Fibroblast of lung (primary cell): ENCODE measurements at regions not wholly inside any gene's neighbourhood (a gene's known extent, or its start where the extent isn't known, plus 50 kb on each side); places are given as distances from the start of the nearest gene placed in this dataset.
"Not testable (repeated sequence)": the region's sequence is repeated elsewhere in the genome, so short reads cannot be mapped to it uniquely, and the experiment has no call there.

Source experiments
- EZH2 ChIP-seq: IDR thresholded peaks from 2 replicates; pipeline ENCODE4 v1.5.1; 2012; ENCODE audit warnings: low read length, control low read depth, mild to moderate bottlenecking; ENCODE audit errors: missing control alignments
- TF ChIP-seq, protein P1 (sequence below), 2 donors: IDR thresholded peaks in 1 of 2; conservative IDR thresholded peaks in 1 of 2; 1 replicate in 1 of 2; 2 replicates in 1 of 2; pipeline ENCODE4 v1.5.1; 2011 to 2012; ENCODE audit warnings: low read length in 2 of 2, control low read depth in 1 of 2, inconsistent platforms in 1 of 2, low read depth in 1 of 2, mild to moderate bottlenecking in 1 of 2

GRCh38 chr9:65392611-65393010 lies 107.6 kb upstream of the FOXD4L5 start:
- TF ChIP-seq, protein P1, sequence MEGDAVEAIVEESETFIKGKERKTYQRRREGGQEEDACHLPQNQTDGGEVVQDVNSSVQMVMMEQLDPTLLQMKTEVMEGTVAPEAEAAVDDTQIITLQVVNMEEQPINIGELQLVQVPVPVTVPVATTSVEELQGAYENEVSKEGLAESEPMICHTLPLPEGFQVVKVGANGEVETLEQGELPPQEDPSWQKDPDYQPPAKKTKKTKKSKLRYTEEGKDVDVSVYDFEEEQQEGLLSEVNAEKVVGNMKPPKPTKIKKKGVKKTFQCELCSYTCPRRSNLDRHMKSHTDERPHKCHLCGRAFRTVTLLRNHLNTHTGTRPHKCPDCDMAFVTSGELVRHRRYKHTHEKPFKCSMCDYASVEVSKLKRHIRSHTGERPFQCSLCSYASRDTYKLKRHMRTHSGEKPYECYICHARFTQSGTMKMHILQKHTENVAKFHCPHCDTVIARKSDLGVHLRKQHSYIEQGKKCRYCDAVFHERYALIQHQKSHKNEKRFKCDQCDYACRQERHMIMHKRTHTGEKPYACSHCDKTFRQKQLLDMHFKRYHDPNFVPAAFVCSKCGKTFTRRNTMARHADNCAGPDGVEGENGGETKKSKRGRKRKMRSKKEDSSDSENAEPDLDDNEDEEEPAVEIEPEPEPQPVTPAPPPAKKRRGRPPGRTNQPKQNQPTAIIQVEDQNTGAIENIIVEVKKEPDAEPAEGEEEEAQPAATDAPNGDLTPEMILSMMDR (conservative IDR thresholded peaks at IDR 0.05 in 1 of 2, IDR thresholded peaks at IDR 0.05 in 1 of 2; ENCODE audit: low read depth in 1 of 2, low read length in 2 of 2), result not testable (repeated sequence)
- not testable (repeated sequence) for TF ChIP-seq EZH2
